Loucy (cell line): ENCODE measurements at regions not wholly inside any gene's neighbourhood (a gene's known extent, or its start where the extent isn't known, plus 50 kb on each side); places are given as distances from the start of the nearest gene placed in this dataset.

Experiments
- H2AFZ ChIP-seq: fragments of 200-600 bp; sonication (generic); 2 replicates; pipeline ENCODE4 v1.6.0; 2016; ENCODE audit warnings: antibody characterized with exemption, mild to moderate bottlenecking, low read length, moderate library complexity
- H3F3A ChIP-seq: fragments of 200-600 bp; 2 replicates; pipeline ENCODE4 v1.6.0; 2016; ENCODE audit warnings: antibody characterized with exemption, low read depth, mild to moderate bottlenecking
- H3K27me3 ChIP-seq: fragments of 200-600 bp; sonication (generic); 2 replicates; pipeline ENCODE4 v1.6.1; 2014; ENCODE audit warnings: low read length, mild to moderate bottlenecking; ENCODE audit not compliant: insufficient read depth, poor library complexity, severe bottlenecking
- H3K36me3 ChIP-seq: fragments of 200-600 bp; sonication (generic); 2 replicates; pipeline ENCODE4 v1.6.1; 2016; ENCODE audit warnings: low read length; ENCODE audit not compliant: insufficient read depth
- H3K4me1 ChIP-seq: fragments of 200-600 bp; sonication (generic); 2 replicates; pipeline ENCODE4 v1.5.1; 2014; ENCODE audit warnings: low read length, mild to moderate bottlenecking; ENCODE audit not compliant: insufficient read depth, poor library complexity, severe bottlenecking
- H3K4me2 ChIP-seq: fragments of 200-600 bp; sonication (generic); 2 replicates; pipeline ENCODE4 v1.6.0; 2014; ENCODE audit warnings: antibody characterized with exemption, low read length, low read depth, mild to moderate bottlenecking; ENCODE audit not compliant: poor library complexity, severe bottlenecking
- H3K4me3 ChIP-seq: fragments of 200-600 bp; sonication (generic); 2 replicates; pipeline ENCODE4 v1.5.1; 2014; ENCODE audit warnings: low read length, mild to moderate bottlenecking, mixed read lengths; ENCODE audit not compliant: poor library complexity, severe bottlenecking
- H3K79me2 ChIP-seq: fragments of 200-600 bp; sonication (generic); 2 replicates; pipeline ENCODE4 v1.6.1; 2014; ENCODE audit warnings: low read length; ENCODE audit not compliant: insufficient read depth
- H3K9ac ChIP-seq: fragments of 200-600 bp; sonication (generic); 2 replicates; pipeline ENCODE4 v1.6.0; 2014; ENCODE audit warnings: mild to moderate bottlenecking, low read depth, low read length, moderate library complexity; ENCODE audit not compliant: poor library complexity, severe bottlenecking
- H3K9me2 ChIP-seq: fragments of 200-600 bp; sonication (generic); replicated peaks from 2 replicates; pipeline ENCODE4 v1.6.1; 2016; ENCODE audit warnings: low read depth, low read length, mixed read lengths
- H3K9me3 ChIP-seq: fragments of 200-600 bp; sonication (generic); 2 replicates; pipeline ENCODE4 v1.6.1; 2014; ENCODE audit warnings: mild to moderate bottlenecking, antibody characterized with exemption, low read length, low read depth; ENCODE audit not compliant: insufficient read depth
- H4K20me1 ChIP-seq: fragments of 200-600 bp; sonication (generic); 2 replicates; pipeline ENCODE4 v1.6.0; 2014; ENCODE audit warnings: antibody characterized with exemption, low read length, mild to moderate bottlenecking; ENCODE audit not compliant: insufficient read depth, poor library complexity, severe bottlenecking
- EZH2phosphoT487 ChIP-seq: fragments of 200-600 bp; IDR thresholded peaks from 2 replicates; pipeline ENCODE4 v1.6.1; 2018; ENCODE audit warnings: antibody characterized with exemption, mild to moderate bottlenecking, moderate library complexity, borderline replicate concordance
- TF ChIP-seq, protein P1 (sequence below): fragments of 200-600 bp; sonication (generic); conservative IDR thresholded peaks from 2 replicates; pipeline ENCODE4 v1.5.1; 2014; ENCODE audit warnings: mild to moderate bottlenecking, antibody characterized with exemption, low read length

DNA sequence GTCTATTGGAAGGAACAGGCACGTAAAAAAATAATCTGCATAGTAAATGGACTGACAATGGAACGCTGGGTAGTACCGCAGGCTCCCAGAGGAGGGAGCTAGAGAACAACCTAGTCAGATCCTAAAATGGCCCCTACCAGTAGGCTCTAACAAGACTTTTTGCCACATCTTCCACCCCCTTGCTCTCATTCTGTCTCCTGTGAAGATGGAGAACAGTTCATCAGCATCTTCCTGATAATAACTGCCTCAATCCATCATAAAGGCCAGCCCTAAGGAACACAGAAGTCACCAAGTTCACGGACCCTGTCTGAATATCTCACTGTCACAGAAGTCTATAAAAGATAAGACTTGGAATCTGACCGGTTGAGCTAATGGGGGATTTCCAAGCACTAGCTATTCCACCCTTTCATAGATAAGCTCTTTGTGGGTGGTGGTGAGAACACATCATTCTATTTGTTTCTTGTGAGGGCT, 133.4 kb downstream of the SLC1A3 start:
- no peak overlapping the region for H3K4me3 ChIP-seq
- H3K4me1 ChIP-seq, result peaks cover 8% of the 10 kb centered on the region
- H3K27me3 ChIP-seq, result no peaks in the 10 kb centered on the region
- no peaks in the 10 kb centered on the region for H3K9me3 ChIP-seq
- H3K4me2 ChIP-seq, result no peak overlapping the region
- H3K36me3 ChIP-seq, result no peaks in the 10 kb centered on the region
- H4K20me1 ChIP-seq, result no peaks in the 10 kb centered on the region
- no peaks in the 10 kb centered on the region for H3K9me2 ChIP-seq
- TF ChIP-seq, protein P1, sequence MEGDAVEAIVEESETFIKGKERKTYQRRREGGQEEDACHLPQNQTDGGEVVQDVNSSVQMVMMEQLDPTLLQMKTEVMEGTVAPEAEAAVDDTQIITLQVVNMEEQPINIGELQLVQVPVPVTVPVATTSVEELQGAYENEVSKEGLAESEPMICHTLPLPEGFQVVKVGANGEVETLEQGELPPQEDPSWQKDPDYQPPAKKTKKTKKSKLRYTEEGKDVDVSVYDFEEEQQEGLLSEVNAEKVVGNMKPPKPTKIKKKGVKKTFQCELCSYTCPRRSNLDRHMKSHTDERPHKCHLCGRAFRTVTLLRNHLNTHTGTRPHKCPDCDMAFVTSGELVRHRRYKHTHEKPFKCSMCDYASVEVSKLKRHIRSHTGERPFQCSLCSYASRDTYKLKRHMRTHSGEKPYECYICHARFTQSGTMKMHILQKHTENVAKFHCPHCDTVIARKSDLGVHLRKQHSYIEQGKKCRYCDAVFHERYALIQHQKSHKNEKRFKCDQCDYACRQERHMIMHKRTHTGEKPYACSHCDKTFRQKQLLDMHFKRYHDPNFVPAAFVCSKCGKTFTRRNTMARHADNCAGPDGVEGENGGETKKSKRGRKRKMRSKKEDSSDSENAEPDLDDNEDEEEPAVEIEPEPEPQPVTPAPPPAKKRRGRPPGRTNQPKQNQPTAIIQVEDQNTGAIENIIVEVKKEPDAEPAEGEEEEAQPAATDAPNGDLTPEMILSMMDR, result peak; percentile 96
- TF ChIP-seq EZH2phosphoT487, result no peak
- no peak overlapping the region for H3K9ac ChIP-seq
- H3K79me2 ChIP-seq, result no peaks in the 10 kb centered on the region
- peak overlapping the region; percentile 98 for H2AFZ ChIP-seq
- H3F3A ChIP-seq, result no peaks in the 10 kb centered on the region

DNA sequence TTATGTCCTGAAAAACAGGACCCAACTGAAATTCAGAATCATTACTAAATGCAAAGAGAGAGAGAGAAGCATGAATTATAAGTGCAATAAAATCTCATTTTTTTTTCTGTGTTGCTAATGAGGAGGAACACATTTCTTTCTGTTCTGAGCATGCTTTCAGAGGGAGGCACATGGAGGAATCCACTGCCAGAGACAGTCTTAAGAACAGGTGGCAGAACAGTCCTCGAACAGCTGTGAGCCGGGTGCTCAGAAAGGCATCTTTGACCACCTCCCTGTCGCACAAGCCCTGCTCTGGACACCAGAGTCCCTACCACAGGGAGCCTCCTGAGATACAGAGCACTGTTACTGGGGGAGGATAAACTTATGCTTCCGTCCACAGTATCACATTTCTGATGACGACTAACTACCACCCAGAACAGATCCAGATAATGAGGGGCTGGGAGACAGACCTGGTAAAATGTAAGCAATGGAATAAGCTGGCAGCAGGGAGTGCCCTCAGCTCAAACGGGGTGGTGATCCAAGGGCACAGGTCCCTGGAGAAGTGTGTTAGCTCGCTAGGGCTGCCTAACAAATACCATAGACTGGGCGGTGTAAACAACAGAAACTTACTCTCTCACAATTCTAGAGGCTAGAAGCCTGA, 134.0 kb downstream of the SLC1A3 start:
- no peak overlapping the region for H3K4me2 ChIP-seq

DNA sequence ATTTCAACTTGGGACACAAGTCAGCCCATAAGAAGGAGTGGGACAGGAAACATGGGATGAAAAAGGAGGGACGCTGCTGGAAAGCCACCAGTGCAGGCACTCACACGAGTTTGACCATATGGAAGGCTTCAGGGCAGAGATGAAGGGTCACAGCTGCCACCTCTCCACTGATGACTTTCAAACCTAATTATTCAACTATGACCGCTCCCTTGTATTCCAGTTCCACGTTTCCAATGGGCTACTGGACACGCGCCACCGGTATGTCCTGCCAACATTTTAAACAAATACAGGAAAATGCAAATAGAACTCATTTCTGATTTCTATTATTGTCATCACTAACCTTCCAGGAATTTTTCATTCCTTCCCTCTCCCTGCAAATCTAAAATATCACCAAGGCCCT, 134.7 kb downstream of the SLC1A3 start:
- Histone ChIP-seq H3K79me2 (no peaks in the 10 kb centered on the region), H3K9ac (no peak overlapping the region), H3K9me2 (no peaks in the 10 kb centered on the region), H3K4me2 (no peak overlapping the region), H2AFZ (no peak overlapping the region), H3K27me3 (no peaks in the 10 kb centered on the region), H4K20me1 (no peaks in the 10 kb centered on the region), H3K4me3 (no peak overlapping the region), H3K4me1 (peaks cover 8% of the 10 kb centered on the region), H3F3A (no peaks in the 10 kb centered on the region), H3K9me3 (no peaks in the 10 kb centered on the region), H3K36me3 (no peaks in the 10 kb centered on the region)
- TF ChIP-seq, protein P1, result no peak
- TF ChIP-seq EZH2phosphoT487, result no peak

More for the DNA sequence above, 134.0 kb downstream of the SLC1A3 start:
- Histone ChIP-seq H3K36me3 (no peaks in the 10 kb centered on the region), H3K4me1 (peaks cover 8% of the 10 kb centered on the region), H3F3A (no peaks in the 10 kb centered on the region), H3K9me3 (no peaks in the 10 kb centered on the region), H3K9ac (no peak overlapping the region), H2AFZ (peak overlapping the region; percentile 98), H3K9me2 (no peaks in the 10 kb centered on the region), H4K20me1 (no peaks in the 10 kb centered on the region), H3K79me2 (no peaks in the 10 kb centered on the region), H3K27me3 (no peaks in the 10 kb centered on the region), H3K4me3 (no peak overlapping the region)
- TF ChIP-seq EZH2phosphoT487, result no peak
- TF ChIP-seq, protein P1, result no peak
